Islet precursor cell (in vitro differentiated cells): ENCODE measurements at regions not wholly inside any gene's neighbourhood (a gene's known extent, or its start where the extent isn't known, plus 50 kb on each side); places are given as distances from the start of the nearest gene placed in this dataset.
"Not testable (repeated sequence)": the region's sequence is repeated elsewhere in the genome, so short reads cannot be mapped to it uniquely, and the experiment has no call there.

Experiments used
- DNase-seq: peaks from one replicate; pipeline ENCODE4 v3.0.0-alpha.2; 2018

DNA sequence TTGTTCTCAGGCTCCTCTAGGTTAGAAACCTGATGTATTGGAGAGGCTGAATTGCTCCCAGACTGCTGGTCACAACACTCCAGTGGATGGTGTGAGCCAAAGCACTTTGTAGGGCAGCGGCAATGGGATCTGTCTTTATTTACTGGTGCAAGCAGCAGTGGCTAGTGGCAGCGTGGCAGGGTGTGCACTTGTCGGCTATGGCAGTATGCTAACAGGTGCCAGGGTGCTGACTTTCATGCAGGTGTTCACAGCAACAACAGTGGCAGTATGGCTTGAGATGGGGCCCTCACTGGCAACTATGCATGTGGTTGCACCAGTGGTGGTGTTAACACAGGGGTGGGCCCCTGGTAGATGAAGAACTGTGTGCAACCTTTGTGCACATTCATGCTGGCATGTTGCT lies 347.8 kb downstream of the DSC3 start:
- DNase-seq = no peak

- DNase-seq = no peak
Measured at GRCh38 chr18:30689216-30689615, 353.3 kb downstream of the DSC3 start.

DNA sequence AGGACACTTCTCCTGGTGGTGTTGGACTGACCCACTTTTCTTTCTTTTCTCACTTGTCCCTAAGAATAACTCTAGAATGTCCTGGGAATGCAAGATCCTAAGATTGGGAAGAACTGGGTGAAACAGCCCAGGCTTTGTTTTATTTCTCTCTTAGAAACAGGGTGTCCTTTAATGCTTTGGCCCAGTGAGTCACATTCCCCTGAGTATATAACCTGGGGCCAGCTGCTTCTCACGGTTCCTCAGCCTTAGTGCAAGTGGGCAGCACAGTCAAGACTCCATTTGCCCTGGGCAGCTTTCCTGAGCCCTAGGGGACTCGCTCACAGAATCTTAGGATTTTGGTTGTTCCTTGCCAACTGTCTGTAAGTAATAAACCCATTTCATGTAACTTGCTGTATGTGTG lies 355.0 kb downstream of the DSC3 start:
- no peak for DNase-seq

DNA sequence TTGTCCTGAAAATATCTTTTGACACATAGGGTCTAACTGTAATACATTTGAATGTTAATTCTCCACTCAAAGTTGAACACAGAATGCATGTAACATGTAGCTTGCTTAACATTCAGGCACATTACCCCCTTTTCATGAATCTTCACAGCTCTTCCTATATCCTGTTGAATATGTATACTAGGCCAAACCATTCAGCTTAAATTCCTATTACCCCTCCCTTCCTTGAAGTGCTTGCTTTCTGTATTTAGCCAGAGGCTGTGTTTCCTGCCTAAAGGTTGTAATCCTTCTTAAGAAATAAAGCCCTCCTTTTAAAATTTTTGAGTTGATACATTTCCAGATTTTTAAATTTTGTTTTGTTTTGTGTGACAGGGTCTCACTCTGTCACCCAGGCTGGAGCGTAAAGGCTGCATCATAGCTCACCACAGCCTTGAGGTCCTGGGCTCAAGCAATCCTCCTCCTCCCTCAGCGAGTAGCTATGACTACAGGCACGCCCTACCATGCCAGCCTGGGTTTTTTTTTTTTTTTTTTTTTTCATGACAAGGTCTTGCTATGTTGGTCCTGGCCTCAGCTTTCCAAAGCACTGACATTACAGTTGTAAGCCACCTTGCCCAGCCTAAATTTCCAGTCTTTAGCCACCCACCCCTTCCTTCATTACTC lies 357.6 kb downstream of the DSC3 start:
- DNase-seq = no peak

DNA sequence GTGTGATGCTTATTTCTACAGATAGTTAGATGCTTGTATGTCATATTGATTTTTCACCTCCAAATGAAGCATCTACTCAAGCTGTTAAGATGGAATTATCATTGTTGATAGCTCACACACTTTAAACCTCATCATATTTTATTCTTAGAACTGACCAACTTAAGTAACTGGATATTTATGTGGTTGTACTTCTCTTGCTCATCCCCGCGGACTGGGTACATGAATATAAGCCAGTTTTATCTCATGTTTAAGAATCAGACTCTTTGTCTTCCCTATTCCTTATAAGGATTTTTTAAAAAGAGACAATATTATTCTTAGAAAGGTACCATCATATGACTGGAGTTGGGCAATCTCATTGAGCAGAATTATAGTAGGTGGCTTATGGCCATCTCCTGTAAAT lies 358.7 kb downstream of the DSC3 start:
- DNase-seq = no peak

DNA sequence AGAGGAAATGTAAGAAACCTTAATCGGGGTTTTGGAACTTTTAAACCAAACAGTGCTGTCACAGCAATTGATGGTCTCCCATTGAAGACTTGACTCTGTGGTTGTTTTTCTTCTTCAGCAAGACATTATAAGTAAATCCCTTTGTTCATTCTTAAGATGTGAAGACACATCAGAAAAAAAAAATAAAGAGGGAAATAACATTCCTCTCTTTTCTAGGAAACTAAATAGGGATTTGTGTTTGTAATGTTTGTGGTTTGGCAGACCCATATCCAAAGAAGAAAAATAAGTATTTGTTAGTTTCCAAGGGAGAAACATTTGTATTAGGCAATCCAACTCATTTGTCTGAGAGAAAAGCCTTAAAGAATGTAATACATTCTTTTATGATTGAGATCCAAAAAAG lies 359.9 kb downstream of the DSC3 start:
- DNase-seq = no peak

- DNase-seq = no peak
Measured at GRCh38 chr18:30679285-30679930, 363.1 kb downstream of the DSC3 start.

DNA sequence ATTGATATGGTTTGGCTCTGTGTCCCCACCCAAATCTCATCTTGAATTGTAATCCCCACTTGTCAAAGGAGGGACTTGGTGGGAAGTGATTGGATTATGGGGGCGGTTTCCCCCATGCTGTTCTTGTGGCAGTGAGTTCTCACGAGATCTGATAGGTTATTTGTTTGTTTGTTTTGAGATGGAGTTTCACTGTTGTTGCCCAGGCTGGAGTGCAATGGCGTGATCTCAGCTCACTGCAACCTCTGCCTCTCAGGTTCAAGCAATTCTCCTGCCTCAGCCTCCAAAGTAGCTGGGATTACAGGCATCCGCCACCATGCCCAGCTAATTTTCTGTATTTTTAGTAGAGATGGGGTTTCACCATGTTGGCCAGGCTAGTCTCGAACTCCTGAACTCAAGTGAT lies 364.7 kb downstream of the DSC3 start:
- not testable (repeated sequence) for DNase-seq

GRCh38 chr18:30676053-30676480 lies 366.5 kb downstream of the DSC3 start:
- DNase-seq = no peak

DNA sequence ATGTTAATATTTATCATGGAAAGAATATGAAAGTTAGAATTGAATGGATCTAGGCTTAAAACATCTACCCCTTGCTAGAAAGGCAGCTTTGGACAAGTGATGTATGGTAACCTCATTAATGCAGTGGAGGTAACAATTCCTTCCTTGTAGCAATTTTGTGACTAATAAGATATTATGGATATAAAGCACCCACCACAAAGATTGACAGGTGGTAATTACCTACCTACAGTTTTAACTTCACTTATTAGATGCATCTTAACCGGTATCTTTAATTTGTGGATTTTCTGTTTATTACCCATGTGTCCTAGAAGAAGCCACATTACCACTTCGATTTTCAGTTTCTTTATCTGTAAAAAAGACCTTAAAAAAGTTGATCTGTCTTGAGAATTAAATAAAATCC lies 367.0 kb downstream of the DSC3 start:
- no peak for DNase-seq

- no peak for DNase-seq
Measured at GRCh38 chr18:30675072-30675471, 367.5 kb downstream of the DSC3 start.

DNA sequence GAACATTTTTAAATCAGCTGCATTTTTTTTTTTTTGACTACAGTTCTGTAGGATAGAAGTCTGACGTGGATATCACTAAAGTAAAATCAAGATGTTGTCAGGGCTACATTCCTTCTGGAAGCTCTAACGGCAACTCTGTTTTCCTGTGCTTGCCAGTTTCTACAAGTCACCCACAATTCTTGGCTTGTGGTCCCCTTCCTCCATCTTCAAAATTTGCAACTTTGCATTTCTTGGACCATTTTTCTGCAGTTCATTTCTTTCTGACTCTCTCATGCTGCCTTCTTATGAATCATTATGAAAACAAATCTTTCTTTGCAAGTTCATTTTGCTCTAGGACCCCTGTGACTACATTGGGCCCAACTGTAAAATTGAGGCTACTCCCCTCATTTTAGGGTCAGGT lies 367.9 kb downstream of the DSC3 start:
- no peak for DNase-seq

DNA sequence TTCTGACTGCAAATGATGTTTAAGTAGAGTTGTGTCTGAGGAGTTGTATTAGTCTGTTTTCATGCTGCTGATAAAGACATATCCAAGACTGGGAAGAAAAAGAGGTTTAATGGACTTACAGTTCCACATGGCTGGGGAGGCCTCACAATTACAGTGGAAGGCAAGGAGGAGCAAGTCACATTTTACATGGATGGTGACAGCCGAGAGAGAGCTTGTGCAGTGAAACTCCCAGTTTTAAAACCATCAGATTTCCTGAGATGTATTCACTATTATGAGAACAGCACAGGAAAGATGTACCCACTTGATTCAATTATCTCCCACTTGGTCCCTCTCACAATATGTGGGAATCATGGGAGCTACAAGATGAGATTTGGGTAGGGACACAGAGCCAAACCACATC lies 370.1 kb downstream of the DSC3 start:
- DNase-seq = not testable (repeated sequence)

DNA sequence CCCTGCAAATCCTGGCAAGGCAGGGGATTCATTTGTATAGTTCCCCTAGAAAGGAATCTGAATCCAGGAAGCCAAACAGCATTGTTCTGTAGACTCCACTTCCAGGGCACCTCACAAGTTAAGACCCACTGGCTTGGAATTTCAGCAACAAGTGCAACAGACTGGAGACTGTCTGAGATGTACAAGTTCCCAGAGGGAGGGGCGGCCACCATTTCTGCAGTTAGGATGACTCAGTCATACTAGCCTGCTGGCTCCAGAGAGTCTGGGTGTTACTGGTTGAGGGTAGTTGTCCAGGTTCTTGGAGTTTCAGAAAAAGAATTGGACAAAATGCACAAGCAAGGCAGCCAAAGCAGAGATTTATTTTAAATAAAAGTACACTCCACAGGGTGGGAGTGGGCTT lies 384.2 kb downstream of the DSC3 start:
- DNase-seq = peak; percentile 54

DNA sequence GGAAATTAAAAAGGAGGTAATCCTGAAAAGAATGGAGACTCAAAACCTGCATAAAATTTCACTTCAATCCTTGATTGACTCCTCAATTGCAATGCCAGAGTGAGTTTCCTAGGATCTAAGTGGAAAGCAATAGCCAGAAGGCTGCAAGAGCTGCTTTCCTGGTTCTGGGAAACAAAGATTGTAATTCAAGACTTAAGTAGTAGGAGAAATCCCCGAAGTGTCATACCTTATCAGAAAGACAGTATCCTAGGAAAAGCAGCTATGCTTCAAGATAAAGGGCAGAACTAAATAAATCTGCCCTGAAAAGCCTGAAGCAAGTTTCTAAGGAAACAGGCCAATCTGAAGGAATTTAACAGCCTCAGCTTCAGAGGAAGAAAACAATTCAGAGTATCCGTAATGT lies 390.2 kb downstream of the DSC3 start:
- no peak for DNase-seq

GRCh38 chr18:30650499-30650898 lies 392.0 kb downstream of the DSC3 start:
- no peak for DNase-seq

DNA sequence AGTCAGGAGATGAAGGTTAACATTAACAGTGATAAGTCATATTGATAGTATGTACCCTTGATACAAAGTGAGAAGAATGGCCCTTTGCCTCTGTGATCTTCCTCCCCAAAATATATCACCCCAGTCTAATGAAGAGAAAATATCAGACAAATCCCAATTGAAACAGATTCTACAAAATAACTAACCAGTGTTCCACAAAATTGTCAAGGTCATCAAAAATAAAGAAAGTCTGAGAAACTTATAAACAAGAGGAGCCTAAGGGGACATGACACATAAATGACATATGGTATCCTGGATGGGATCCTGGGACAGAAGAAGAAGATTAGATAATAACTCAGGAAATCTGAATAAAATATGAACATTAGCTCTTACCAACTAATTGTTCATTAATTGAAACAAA lies 398.4 kb downstream of the DSC3 start:
- no peak for DNase-seq

GRCh38 chr18:30639361-30639760 lies 403.2 kb downstream of the DSC3 start:
- no peak for DNase-seq

- DNase-seq = no peak
Measured at GRCh38 chr18:30634249-30634648, 408.3 kb downstream of the DSC3 start.

DNA sequence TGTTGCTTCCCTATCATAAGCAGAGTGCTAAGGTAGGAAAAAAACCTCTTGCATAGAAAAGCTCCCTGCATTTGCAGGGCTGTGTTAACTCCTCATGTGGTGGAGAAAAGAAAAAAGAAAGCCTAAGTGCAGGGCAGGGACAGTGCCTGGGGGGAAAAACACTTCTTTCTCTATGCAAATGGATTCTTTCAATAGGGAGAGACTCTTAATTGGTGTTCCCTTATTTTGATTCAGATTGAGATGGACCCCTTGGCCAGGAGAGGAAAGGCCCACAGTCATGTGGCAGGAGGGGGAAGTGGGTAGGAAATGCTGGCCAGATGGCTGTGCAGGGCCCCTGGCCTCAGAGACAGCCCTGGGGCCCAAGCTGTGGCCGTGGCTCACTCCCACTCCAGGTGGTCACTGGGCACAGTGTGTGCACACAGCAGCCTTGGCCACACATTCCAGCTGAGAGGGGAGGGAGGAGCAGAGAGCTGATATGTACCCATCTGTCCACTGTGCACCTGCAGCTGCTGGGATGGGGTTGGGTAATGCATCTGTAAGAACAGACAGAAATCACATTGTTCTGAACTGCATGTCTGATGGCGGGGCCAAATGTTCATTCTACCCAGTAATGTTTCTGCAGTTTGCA lies 410.4 kb downstream of the DSC3 start:
- DNase-seq = no peak

- no peak for DNase-seq
Measured at GRCh38 chr18:30625961-30626360, 416.6 kb downstream of the DSC3 start.

- no peak for DNase-seq
Measured at GRCh38 chr18:30623401-30624065, 419.0 kb downstream of the DSC3 start.

- no peak for DNase-seq
Measured at GRCh38 chr18:30622635-30623034, 419.9 kb downstream of the DSC3 start.

- DNase-seq = no peak
Measured at GRCh38 chr18:30622104-30622503, 420.4 kb downstream of the DSC3 start.
